Esophagus squamous epithelium (tissue), 5 donors: ENCODE measurements at regions not wholly inside any gene's neighbourhood (a gene's known extent, or its start where the extent isn't known, plus 50 kb on each side); places are given as distances from the start of the nearest gene placed in this dataset.

Source experiments
- DNase-seq: peaks from one replicate; lab custom pipeline; 2025; lab: John Stamatoyannopoulos, UW
- H3K27ac ChIP-seq, 4 donors: fragments of 200-600 bp; sonication (generic); one replicate each; pipeline ENCODE4 v1.5.1; 2016 to 2019; ENCODE audit warnings: mild to moderate bottlenecking in 1 of 4
- H3K27me3 ChIP-seq, 4 donors: fragments of 200-600 bp; sonication (generic); 1 replicate in 3 of 4; 2 replicates in 1 of 4; pipeline versions ENCODE4 v1.5.1 to v1.6.0; 2017 to 2021; ENCODE audit warnings: antibody characterized with exemption in 1 of 4
- H3K36me3 ChIP-seq, 3 donors: fragments of 200-600 bp; sonication (generic); one replicate each; pipeline ENCODE4 v1.5.1; 2016 to 2019
- H3K4me1 ChIP-seq, 3 donors: fragments of 200-600 bp; sonication (generic); one replicate each; pipeline ENCODE4 v1.5.1; 2017 to 2019
- H3K4me3 ChIP-seq, 4 donors: fragments of 200-600 bp; sonication (generic); 1 replicate in 3 of 4; 2 replicates in 1 of 4; pipeline ENCODE4 v1.5.1; 2016 to 2019; ENCODE audit warnings: mild to moderate bottlenecking in 2 of 4, moderate library complexity in 1 of 4
- H3K9me3 ChIP-seq, 3 donors: fragments of 200-600 bp; sonication (generic); one replicate each; pipeline ENCODE4 v1.5.1; 2016 to 2019
- POLR2A ChIP-seq, 4 donors: fragments of 450-650 bp; IDR thresholded peaks; one replicate each; pipeline ENCODE4 v1.6.1; 2017; ENCODE audit warnings: antibody characterized with exemption in 4 of 4, mild to moderate bottlenecking in 4 of 4, moderate library complexity in 3 of 4
- WGBS, 2 donors: methylation state at CpG; one replicate each; pipeline ENCODE4 v1.1.5; 2018; 5-methylcytosine and 5-hydroxymethylcytosine counted together
- intact Hi-C: fragments of 100-400 bp; cut with DNase I; formaldehyde crosslinking; loops from one replicate; pipeline ENCODE4 v1.15.0; 2022
- TF ChIP-seq, protein P1 (sequence below), 6 experiments: fragments of 450-650 bp in 4 of 6; fragments of 200-600 bp in 2 of 6; sonication (generic) in 2 of 6; IDR thresholded peaks; one replicate each; pipeline ENCODE4 v1.5.1; 2016 to 2019; ENCODE audit warnings: antibody characterized with exemption in 6 of 6, mild to moderate bottlenecking in 4 of 6, moderate library complexity in 4 of 6
- donor health status: DM: yes; HTN: yes; CAD: no.

DNA sequence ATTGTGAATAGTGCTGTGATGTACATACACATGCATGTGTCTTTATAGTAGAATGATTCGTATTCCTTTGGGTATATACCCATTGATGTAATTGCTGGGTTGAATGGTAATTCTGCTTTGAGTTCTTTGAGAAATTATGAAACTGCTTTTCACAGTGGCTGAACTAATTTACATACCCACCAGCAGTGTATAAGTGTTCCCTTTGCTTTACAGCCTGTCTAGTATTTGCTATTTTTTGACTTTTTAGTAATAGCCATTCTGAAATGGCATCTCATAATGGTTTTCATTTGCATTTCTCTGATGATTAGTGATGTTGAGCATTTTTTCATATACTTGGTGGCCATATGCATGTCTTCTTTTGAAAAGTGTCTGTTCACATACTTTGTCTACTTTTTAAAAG, 54.5 kb upstream of the FAM78B start:
- Histone ChIP-seq H3K36me3 (no peaks in the 10 kb centered on the region), H3K9me3 (peaks cover 0 to 10% (median 4%) of the 10 kb centered on the region in 3 donors), H3K27ac (no peak overlapping the region), H3K27me3 (no peaks in the 10 kb centered on the region), H3K4me1 (no peaks in the 10 kb centered on the region), H3K4me3 (no peak overlapping the region)
- DNase-seq, result no peak
- intact Hi-C loops, result no loop called here
- 71 to 73% methylated on average over 1 of the region's 1 CpG for WGBS, 2 donors
- TF ChIP-seq, protein P1, sequence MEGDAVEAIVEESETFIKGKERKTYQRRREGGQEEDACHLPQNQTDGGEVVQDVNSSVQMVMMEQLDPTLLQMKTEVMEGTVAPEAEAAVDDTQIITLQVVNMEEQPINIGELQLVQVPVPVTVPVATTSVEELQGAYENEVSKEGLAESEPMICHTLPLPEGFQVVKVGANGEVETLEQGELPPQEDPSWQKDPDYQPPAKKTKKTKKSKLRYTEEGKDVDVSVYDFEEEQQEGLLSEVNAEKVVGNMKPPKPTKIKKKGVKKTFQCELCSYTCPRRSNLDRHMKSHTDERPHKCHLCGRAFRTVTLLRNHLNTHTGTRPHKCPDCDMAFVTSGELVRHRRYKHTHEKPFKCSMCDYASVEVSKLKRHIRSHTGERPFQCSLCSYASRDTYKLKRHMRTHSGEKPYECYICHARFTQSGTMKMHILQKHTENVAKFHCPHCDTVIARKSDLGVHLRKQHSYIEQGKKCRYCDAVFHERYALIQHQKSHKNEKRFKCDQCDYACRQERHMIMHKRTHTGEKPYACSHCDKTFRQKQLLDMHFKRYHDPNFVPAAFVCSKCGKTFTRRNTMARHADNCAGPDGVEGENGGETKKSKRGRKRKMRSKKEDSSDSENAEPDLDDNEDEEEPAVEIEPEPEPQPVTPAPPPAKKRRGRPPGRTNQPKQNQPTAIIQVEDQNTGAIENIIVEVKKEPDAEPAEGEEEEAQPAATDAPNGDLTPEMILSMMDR (IDR thresholded peaks at IDR 0.05), result no peak
- no peak for TF ChIP-seq POLR2A (IDR thresholded peaks at IDR 0.05)

GRCh38 chr1:166233750-166234366, 67.1 kb upstream of the FAM78B start:
- H3K4me3 ChIP-seq, result no peak overlapping the region
- H3K4me1 ChIP-seq, result no peaks in the 10 kb centered on the region
- H3K9me3 ChIP-seq, result no peaks in the 10 kb centered on the region
- H3K27ac ChIP-seq, result no peak overlapping the region
- intact Hi-C loops, result no loop called here
- H3K36me3 ChIP-seq, result no peaks in the 10 kb centered on the region
- WGBS, 2 donors, result 64 to 69% methylated on average over 5 of the region's 6 CpGs
- H3K27me3 ChIP-seq, result no peaks in the 10 kb centered on the region
- no peak for DNase-seq
- no peak for TF ChIP-seq POLR2A (IDR thresholded peaks at IDR 0.05)
- TF ChIP-seq, protein P1 (IDR thresholded peaks at IDR 0.05), result no peak

DNA sequence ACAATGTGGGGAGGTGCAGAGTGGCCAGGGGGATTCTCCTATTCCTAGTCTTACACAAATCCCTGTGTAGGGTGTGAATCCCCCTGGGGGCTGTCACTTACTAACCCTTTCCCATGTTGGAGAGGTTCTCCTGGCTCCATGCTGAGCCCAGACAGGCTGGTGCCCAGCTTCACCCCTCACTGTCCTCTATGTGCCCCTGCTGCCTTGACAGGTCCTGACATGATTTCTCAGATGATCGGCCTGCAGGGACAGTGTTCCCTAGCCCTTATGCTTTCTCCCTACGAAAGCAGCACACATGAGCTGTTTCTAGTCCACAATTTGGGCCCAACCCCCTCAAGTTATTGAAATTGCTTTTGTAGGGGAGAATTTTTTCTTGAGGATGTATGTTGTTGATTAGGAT, 68.9 kb upstream of the FAM78B start:
- no peaks in the 10 kb centered on the region for H3K4me1 ChIP-seq
- TF ChIP-seq, protein P1 (IDR thresholded peaks at IDR 0.05), result no peak
- no peak for TF ChIP-seq POLR2A (IDR thresholded peaks at IDR 0.05)
- H3K27me3 ChIP-seq, result no peaks in the 10 kb centered on the region
- WGBS, 2 donors, result 33 to 61% methylated on average over 1 to 2 of the region's 2 CpGs
- H3K27ac ChIP-seq, result no peak overlapping the region
- DNase-seq, result no peak
- H3K4me3 ChIP-seq, result no peak overlapping the region
- intact Hi-C loops, result no loop called here
- no peaks in the 10 kb centered on the region for H3K36me3 ChIP-seq
- no peaks in the 10 kb centered on the region for H3K9me3 ChIP-seq

DNA sequence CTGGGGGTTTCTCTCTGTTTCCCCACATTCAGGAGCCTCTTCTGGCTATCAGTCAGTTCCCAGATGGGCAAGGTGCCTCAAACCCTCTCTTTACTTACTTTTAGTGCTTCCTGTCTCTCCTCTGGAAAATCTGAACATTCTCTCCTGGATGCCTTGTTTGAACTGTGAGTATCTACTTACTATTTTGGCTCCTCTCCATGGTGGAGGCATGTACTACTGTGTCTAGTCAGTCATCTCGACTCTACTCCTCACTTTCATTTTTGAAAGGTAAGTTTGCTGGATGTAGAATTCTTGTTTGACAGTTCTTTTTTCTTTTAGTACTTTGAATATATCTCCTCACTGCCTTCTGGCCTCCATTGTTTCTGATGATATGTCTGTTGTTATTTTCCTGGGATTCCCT, 70.9 kb upstream of the FAM78B start:
- intact Hi-C loops, result no loop called here
- Histone ChIP-seq H3K4me1 (no peaks in the 10 kb centered on the region), H3K4me3 (no peak overlapping the region)

GRCh38 chr1:166253076-166253779, 86.4 kb upstream of the FAM78B start:
- no peak for DNase-seq
- Histone ChIP-seq H3K9me3 (peaks cover 0 to 4% (median 0%) of the 10 kb centered on the region in 3 donors), H3K4me3 (no peak overlapping the region), H3K27ac (no peak overlapping the region), H3K36me3 (no peaks in the 10 kb centered on the region), H3K27me3 (no peaks in the 10 kb centered on the region), H3K4me1 (no peaks in the 10 kb centered on the region)
- TF ChIP-seq, protein P1 (IDR thresholded peaks at IDR 0.05), result no peak
- intact Hi-C loops, result no loop called here

More for the DNA sequence above, 70.9 kb upstream of the FAM78B start:
- no peak for TF ChIP-seq POLR2A (IDR thresholded peaks at IDR 0.05)
- TF ChIP-seq, protein P1 (IDR thresholded peaks at IDR 0.05), result no peak
- H3K36me3 ChIP-seq, result no peaks in the 10 kb centered on the region
- 53 to 59% methylated on average over 1 of the region's 1 CpG for WGBS, 2 donors
- no peaks in the 10 kb centered on the region for H3K9me3 ChIP-seq
- no peak overlapping the region for H3K27ac ChIP-seq
- no peak for DNase-seq
- H3K27me3 ChIP-seq, result no peaks in the 10 kb centered on the region
